GM12891 (cell line): ENCODE measurements at regions not wholly inside any gene's neighbourhood (a gene's known extent, or its start where the extent isn't known, plus 50 kb on each side); places are given as distances from the start of the nearest gene placed in this dataset.
"Not testable (repeated sequence)": the region's sequence is repeated elsewhere in the genome, so short reads cannot be mapped to it uniquely, and the experiment has no call there.

Experiments
- DNase-seq: peaks from one replicate; pipeline ENCODE4 v3.0.0; 2011; ENCODE audit warnings: low spot score; ENCODE audit not compliant: insufficient read length
- FAIRE-seq: peaks from 2 replicates; lab custom pipeline; 2011; peaks lifted over from hg19 to GRCh38; lab: Jason Lieb, UNC
- PAX5 ChIP-seq: IDR thresholded peaks from 2 replicates; pipeline ENCODE4 v1.6.1; 2011; ENCODE audit warnings: low read length, moderate library complexity, mild to moderate bottlenecking; ENCODE audit not compliant: insufficient read depth, severe bottlenecking
- POLR2A ChIP-seq: IDR thresholded peaks from 2 replicates; pipeline ENCODE4 v1.6.1; 2011; ENCODE audit warnings: low read depth, low read length, control low read depth
- POLR2AphosphoS5 ChIP-seq: IDR thresholded peaks from 2 replicates; pipeline ENCODE4 v1.6.1; 2011; ENCODE audit warnings: low read depth, low read length, control low read depth
- POU2F2 ChIP-seq: IDR thresholded peaks from 2 replicates; pipeline ENCODE4 v1.6.1; 2011; ENCODE audit warnings: low read depth, mild to moderate bottlenecking, control low read depth, low read length, moderate library complexity
- SPI1 ChIP-seq: IDR thresholded peaks from 2 replicates; pipeline ENCODE4 v1.6.1; 2011; ENCODE audit warnings: low read depth, low read length, control low read depth
- TAF1 ChIP-seq: IDR thresholded peaks from 2 replicates; pipeline ENCODE4 v1.6.1; 2011; ENCODE audit warnings: low read depth, low read length, control low read depth

- TF ChIP-seq PAX5 = no peak
- no peak for TF ChIP-seq POLR2AphosphoS5
- TF ChIP-seq POU2F2 = no peak
- TF ChIP-seq POLR2A = no peak
- TF ChIP-seq SPI1 = no peak
- no peak for TF ChIP-seq TAF1
- FAIRE-seq (no peak), DNase-seq (no peak)
Observed at GRCh38 chr6:153405931-153406330, 274.8 kb upstream of the RGS17 start.

DNA sequence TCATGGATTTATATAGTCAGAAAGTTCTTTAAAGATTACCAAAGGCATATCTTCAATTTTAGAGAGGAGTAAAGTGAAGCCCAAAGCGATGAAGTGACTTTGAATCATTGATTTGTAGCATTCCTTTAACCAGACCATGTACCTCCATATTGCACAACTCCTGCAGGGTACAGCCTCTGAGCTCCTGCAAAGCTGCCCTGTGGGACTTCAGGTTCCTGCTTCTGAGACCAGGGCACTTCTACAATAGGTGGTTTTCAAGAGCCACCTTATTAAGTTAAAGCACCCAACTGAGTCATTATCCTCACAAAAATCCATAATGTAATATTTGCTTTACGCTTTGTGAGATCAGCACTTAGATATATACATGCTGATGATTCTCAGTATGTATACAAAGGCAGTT lies 270.7 kb upstream of the RGS17 start:
- TF ChIP-seq POLR2A (no peak), POU2F2 (no peak), POLR2AphosphoS5 (no peak), SPI1 (no peak), PAX5 (no peak), TAF1 (no peak)
- FAIRE-seq (no peak), DNase-seq (no peak)

- DNase-seq (no peak), FAIRE-seq (no peak)
- TF ChIP-seq POLR2A = no peak
- TF ChIP-seq SPI1 = no peak
- TF ChIP-seq PAX5 = no peak
- no peak for TF ChIP-seq TAF1
- no peak for TF ChIP-seq POLR2AphosphoS5
- no peak for TF ChIP-seq POU2F2
Observed at GRCh38 chr6:153392156-153392555, 261.1 kb upstream of the RGS17 start.

DNA sequence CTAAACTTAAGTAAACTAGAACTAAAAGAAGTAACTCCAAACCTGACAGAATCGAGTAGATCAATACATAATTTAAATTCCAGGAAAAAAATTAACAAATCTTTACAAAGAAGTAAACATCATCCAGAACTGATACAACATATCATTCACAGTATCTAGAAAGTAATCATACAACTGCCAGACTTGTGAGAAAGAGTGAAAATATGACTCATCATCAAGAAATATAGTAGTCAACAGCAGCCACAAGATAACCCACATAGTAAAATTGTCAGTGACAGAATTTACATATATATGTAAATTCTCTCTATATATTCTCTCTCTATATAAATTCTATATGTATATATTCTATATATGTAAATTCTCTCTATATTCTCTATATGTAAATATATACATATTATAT lies 242.8 kb upstream of the RGS17 start:
- TF ChIP-seq POU2F2 (no peak), SPI1 (no peak), POLR2A (no peak)
- no peak for DNase-seq
- no peak for FAIRE-seq

- TF ChIP-seq SPI1 (no peak), POLR2A (no peak), PAX5 (no peak), TAF1 (no peak), POLR2AphosphoS5 (no peak), POU2F2 (no peak)
- no peak for DNase-seq
- no peak for FAIRE-seq
Observed at GRCh38 chr6:153368131-153368530, 237.0 kb upstream of the RGS17 start.

- FAIRE-seq (no peak), DNase-seq (no peak)
- TF ChIP-seq POLR2A = no peak
- no peak for TF ChIP-seq SPI1
- no peak for TF ChIP-seq TAF1
- TF ChIP-seq POU2F2 = no peak
- no peak for TF ChIP-seq PAX5
- no peak for TF ChIP-seq POLR2AphosphoS5
Observed at GRCh38 chr6:153367021-153367420, 235.9 kb upstream of the RGS17 start.

- TF ChIP-seq PAX5 (no peak), POLR2AphosphoS5 (no peak), POLR2A (no peak), SPI1 (no peak), POU2F2 (no peak), TAF1 (no peak)
- no peak for FAIRE-seq
- DNase-seq = no peak
Observed at GRCh38 chr6:153357391-153357790, 226.3 kb upstream of the RGS17 start.

DNA sequence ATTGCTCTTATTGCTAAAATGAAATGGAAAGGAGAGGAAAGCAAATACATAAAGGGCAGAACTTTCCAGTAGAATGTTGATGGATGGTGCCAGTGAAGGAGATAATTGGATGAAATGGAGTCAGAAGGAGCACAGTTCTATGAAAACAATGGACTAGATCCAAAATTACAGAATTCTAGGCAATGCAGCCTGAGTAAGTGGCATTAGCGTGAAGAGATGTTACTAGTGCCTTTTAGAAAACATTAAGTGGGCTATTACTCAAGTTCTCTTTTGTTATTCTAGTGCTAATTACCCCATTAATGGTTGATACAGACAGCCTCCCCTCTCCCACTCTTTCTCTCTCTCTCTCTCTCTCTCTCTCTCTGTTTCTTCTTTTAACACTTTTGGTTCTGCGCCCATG lies 209.5 kb upstream of the RGS17 start:
- DNase-seq = no peak

DNA sequence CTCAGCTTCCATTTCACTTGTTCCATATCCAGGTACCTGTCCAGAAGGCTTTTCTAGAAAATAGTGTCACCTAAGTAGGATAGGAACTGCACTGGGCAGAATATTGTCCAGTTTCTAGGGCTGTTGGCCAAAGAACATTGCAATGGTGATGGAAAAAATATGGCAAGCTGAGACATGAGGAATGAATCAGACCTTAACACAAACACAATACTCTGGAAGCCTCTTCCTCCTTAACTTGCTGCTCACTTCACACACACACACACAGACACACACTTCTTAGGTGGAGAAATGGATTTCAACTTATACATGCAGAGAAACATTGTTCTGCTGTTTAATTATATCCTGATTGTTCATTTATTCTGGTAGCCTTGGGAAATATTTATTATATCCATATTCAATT lies 203.0 kb upstream of the RGS17 start:
- FAIRE-seq = no peak

More for the DNA sequence above, 209.5 kb upstream of the RGS17 start:
- no peak for FAIRE-seq
- TF ChIP-seq POLR2AphosphoS5 (no peak), POLR2A (no peak)

DNA sequence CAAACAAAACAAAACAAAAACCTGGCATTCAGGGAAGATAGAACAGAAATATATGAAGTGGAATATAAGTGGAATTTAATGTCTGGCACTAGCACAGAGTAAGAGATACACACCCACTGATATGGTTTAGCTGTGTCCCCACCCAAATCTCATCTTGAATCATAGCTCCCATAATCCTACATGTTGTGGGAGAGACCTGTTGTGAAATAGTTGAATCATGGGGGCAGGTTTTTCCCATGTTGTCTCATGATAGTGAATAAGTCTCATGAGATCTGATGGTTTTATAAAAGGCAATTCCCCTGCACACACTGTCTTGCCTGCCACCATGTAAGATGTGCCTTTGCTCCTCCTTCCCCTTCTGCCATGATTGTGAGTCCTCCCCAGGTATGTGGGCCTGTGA lies 200.1 kb upstream of the RGS17 start:
- not testable (repeated sequence) for DNase-seq, FAIRE-seq

More for the DNA sequence above, 203.0 kb upstream of the RGS17 start:
- TF ChIP-seq SPI1 = no peak
- no peak for TF ChIP-seq POLR2A
- no peak for TF ChIP-seq PAX5
- TF ChIP-seq POLR2AphosphoS5 = no peak
- no peak for TF ChIP-seq POU2F2
- no peak for TF ChIP-seq TAF1
- no peak for DNase-seq

GRCh38 chr6:153328194-153328593 lies 197.1 kb upstream of the RGS17 start:
- no peak for FAIRE-seq
- TF ChIP-seq PAX5 = no peak
- TF ChIP-seq POLR2AphosphoS5 = no peak
- no peak for TF ChIP-seq SPI1
- TF ChIP-seq TAF1 = no peak
- no peak for TF ChIP-seq POU2F2
- TF ChIP-seq POLR2A = no peak
- DNase-seq = no peak
